ENCODE measurements at regions not wholly inside any gene's neighbourhood (a gene's known extent, or its start where the extent isn't known, plus 50 kb on each side); places are given as distances from the start of the nearest gene placed in this dataset.

- DNase-seq: no peak
These were observed 678.7 kb downstream of the PLCL1 start for GRCh38 chr2:198483051-198483450.

- no peak for DNase-seq
These were observed 674.7 kb downstream of the PLCL1 start for GRCh38 chr2:198479065-198479464.

DNA sequence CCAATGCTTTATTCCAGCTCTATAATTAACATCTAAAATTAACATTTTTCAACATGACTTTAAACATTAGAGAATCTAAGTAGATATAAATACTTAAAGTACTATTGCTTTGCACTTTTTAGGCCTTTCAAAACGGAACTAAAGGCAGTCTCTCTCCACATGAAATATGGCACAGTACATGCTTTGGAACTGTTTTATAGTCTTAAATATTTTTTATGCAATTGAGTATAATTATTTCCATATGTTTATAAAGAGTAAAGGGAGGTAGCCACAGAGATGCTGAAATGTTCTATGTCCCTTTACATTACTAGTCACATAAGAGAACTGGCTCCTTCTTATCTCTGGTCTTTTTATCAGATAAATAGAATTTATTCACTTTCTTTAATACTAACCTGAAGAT lies 674.0 kb downstream of the PLCL1 start:
- no peak for DNase-seq

GRCh38 chr2:198476007-198476406 lies 671.6 kb downstream of the PLCL1 start:
- DNase-seq: no peak

DNA sequence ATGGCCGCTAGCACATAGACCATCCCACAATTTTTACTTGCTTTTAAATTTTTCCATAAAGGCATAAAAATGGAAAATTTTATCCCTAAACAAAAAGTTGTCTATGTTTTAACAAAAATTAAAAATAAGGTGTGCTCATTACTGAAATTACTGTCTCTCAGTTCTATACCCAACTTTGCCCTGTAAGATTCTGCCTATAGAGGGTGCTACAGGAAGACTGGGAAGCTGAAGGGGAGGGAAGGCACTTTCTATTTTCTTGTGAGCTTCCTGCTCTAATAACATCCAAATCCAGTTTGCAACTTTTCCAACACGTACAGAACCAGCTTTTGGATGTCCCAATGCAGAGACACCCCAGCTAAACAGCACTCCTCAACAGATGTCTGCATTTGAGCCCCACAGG lies 666.9 kb downstream of the PLCL1 start:
- DNase-seq: no peak

GRCh38 chr2:198468136-198468535 lies 663.7 kb downstream of the PLCL1 start:
- no peak for DNase-seq

- no peak for DNase-seq
These were observed 661.6 kb downstream of the PLCL1 start for GRCh38 chr2:198465970-198466369.

GRCh38 chr2:198456418-198456817 lies 652.0 kb downstream of the PLCL1 start:
- DNase-seq: no peak

DNA sequence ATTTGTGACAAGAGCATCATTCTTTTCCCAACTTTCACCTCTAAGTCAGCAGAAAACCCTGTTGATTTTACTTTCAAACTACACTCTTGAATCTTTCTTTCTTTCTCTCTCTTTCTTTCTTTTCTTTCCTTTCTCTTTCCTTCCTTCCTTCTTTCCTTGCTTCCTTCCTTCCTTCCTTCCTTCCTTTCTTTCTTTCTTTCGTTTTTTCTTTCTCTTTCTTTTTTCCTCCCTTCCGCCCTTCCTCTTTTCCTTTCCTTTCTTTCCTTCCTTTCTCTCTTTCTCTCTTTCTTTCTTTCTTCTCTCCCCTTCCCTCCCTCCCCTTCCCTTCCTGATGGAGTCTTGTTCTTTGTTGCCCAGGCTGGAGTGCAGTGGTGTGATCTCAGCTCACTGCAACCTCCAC lies 649.5 kb downstream of the PLCL1 start:
- DNase-seq: no peak

DNA sequence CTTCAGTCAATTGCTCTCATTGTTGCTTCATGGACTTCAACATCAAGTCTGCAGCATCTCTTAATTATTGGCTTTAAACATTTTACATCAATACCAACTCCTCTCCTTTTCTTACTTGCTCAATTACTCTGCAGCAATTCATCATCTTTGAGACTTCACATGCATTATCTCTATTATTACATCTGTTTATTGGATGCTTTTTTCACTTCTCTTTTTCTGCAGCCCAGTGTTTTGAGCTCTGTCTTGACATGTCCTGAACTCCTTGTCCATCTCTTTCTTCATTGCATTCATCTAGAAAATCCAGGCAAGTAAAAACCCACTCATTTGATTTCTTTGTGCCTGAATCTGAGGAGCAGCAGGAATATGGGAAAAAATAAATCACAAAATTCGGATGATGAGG lies 647.9 kb downstream of the PLCL1 start:
- DNase-seq: no peak

- no peak for DNase-seq
These were observed 644.4 kb downstream of the PLCL1 start for GRCh38 chr2:198448789-198449188.

DNA sequence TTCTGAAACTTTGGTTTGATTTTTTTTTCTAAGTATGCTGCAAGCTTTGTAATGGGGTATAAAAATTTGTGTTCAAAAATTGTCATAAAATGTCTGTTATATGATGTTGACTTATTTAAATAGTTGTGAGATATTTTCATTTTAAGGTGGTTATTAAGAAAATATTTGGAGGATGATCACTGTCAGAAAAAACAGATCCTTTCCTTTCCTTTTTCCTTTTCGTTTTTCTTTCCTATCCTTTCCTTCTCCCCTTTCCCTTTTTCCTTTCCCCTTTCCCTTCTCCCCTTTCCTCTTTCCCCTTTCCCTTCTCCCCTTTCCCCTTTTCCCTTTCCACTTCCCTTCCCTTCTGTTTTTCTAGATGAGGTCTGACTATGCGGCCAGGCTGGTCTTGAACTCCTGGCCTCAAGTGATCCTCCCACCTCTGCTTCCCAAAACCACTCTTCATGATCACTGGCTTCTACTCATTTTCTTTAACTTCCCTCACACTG lies 640.5 kb downstream of the PLCL1 start:
- no peak for DNase-seq

GRCh38 chr2:198441901-198442300 lies 637.5 kb downstream of the PLCL1 start:
- no peak for DNase-seq

- no peak for DNase-seq
These were observed 636.9 kb downstream of the PLCL1 start for GRCh38 chr2:198441246-198441645.

DNA sequence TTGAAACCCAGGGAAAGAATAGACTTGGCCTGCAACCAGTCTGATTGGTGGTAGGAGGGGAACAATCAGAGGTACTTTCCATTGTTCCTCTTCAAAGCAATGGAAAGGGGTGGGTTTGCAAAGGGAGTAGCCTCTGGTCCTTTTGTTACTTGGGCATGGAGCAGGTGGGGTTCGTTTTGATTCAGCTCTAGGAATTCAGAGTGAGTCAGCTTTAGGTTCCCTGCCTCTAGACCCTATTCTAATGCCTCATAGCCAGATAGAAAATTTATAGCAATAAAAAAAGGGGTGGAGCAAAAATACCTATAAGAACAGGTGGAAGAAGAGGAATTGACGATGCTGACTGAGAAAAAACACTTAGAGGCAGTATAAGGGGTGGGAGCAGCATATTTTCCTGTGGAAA lies 636.4 kb downstream of the PLCL1 start:
- DNase-seq: no peak

- DNase-seq: no peak
These were observed 633.9 kb downstream of the PLCL1 start for GRCh38 chr2:198438331-198438730.

- no peak for DNase-seq
These were observed 619.7 kb downstream of the PLCL1 start for GRCh38 chr2:198424112-198424511.

DNA sequence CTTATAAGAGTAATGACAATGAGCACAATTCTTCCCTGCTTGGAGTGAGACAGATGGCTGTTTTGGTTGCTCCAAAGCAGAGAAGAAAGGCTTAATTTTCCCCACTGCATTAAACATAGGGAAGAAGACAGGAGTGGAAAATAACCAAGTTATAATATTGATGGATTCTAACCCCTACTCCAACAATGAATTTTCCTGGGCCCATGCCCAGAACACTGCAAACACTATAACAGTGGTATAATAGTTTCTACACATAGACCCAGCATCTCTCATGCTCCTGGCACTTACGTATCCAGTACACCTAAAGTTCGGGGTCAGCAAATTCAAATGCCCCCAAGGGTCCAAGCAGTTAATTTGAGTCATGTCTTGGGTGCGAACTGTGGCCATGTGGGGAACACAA lies 613.4 kb downstream of the PLCL1 start:
- DNase-seq: no peak

DNA sequence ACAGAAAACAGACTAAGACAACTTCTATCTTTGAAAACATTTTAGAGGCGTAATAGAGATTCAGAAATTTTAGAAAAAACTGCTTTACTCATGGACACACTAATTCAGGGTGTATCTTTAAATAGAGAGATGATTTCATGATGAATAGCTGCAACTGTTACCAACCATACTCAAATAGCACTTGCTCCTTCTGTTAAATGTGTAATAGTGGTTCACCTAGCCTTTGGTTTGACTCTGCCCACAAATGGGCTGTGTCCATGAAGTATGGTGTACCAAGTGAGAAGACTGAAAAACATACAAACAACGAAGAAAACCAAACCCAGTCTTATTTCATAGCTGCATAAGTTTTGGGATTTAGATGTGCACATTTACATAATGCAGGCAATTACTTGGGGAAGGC lies 610.6 kb downstream of the PLCL1 start:
- DNase-seq: no peak

GRCh38 chr2:198411936-198412335 lies 607.5 kb downstream of the PLCL1 start:
- DNase-seq: no peak

DNA sequence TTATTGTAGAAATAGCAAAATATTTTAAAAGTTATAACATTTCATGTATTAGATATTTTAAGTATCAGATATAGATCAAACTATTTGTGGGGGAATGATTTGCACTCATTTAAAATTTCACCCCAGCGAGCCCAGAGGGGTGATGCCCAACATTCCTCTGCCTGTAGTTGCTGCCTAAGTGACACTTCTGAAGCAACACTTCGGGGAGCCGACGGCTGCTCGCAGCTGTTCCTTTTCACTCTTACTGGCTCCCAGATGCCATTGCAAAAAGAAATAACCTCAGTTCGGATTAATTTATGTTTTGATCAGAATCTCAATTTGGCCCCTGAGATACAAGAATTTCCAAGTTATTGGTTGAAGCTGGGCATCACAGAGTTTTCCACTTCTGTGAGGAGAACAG lies 603.8 kb downstream of the PLCL1 start:
- DNase-seq: no peak

GRCh38 chr2:198405311-198405710 lies 600.9 kb downstream of the PLCL1 start:
- DNase-seq: no peak

DNA sequence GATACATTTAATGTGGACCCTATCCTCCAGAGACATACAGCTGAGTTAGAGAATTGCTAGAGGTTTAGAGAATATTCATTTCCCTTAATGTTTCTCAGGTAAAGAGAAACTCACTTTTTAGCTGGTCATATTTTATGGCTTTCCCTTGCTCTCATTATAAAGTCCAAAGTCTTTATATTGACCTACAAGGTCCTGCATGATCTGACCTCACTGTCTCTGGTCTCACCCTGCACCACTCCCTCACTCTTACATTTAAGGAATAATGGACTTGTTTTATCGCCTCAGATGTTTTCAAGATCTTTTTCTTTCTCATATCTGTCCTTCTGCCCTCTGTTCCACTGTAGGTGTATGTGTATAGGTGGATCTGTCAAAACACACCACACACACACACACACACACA lies 597.3 kb downstream of the PLCL1 start:
- no peak for DNase-seq

DNA sequence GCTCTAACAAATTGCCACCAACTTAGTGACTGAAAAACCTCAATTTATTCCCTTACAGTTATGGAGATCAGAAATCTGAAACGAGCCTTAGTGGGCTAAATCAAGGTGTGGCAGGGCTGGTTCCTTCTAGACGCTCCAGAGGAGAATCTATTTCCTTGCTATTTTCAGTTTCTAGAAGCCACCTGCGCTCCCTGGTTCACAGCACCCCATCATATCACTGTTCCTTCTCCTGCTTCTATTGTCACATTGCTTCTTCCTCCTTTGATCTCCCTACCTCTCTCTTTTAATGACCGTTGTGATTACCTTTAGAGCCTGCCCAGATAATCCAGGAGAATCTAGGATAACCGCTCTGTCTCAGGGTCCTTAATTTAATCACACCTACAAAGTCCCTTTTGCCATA lies 596.6 kb downstream of the PLCL1 start:
- no peak for DNase-seq

GRCh38 chr2:198394208-198394607 lies 589.8 kb downstream of the PLCL1 start:
- no peak for DNase-seq

DNA sequence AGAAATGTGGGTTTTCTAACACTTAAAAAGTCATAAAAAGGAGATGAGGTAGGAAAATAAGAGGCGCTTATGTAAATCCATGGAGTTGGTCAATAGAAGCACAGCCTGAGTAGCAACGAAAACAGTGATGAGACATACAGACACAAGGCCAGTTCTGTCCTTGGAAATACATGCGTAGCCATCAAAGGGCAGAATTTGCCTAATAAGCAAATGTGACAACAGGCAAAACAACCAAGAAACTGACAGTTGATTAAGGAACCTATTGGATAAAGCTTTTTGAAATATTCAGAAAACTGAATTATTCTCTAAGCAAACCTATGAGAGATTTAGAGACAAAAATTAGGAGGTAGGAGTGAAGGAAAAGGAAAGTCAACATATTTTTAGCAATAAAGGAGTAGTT lies 586.3 kb downstream of the PLCL1 start:
- no peak for DNase-seq

All from suppressor macrophage treated with lipopolysaccharide for 1 hour (primary cell).